ENCODE measurements at regions not wholly inside any gene's neighbourhood (a gene's known extent, or its start where the extent isn't known, plus 50 kb on each side); places are given as distances from the start of the nearest gene placed in this dataset.

- no peak for TF ChIP-seq YY1 (IDR thresholded peaks at IDR 0.05; ENCODE audit: insufficient read depth, insufficient read length)
- no peak for TF ChIP-seq ZNF274 (IDR thresholded peaks at IDR 0.05; ENCODE audit: low read depth, low read length)
- TF ChIP-seq SUZ12 (IDR thresholded peaks at IDR 0.05; ENCODE audit: extremely low read depth, insufficient read depth, insufficient read length), result no peak
- no peak for DNase-seq (ENCODE audit: low read depth, low spot score)
- H3K9me3 ChIP-seq (ENCODE audit: insufficient read depth, low read length), result no peaks in the 10 kb centered on the region
- no peak overlapping the region for H3K9ac ChIP-seq (ENCODE audit: insufficient read length, low read depth)
- no peaks in the 10 kb centered on the region for H3K27me3 ChIP-seq (ENCODE audit: insufficient read depth, insufficient read length)
- H3K4me3 ChIP-seq (ENCODE audit: insufficient read length, low read depth), result no peak overlapping the region
- H3K36me3 ChIP-seq (ENCODE audit: insufficient read depth, insufficient read length, low read length), result no peaks in the 10 kb centered on the region
- no peaks in the 10 kb centered on the region for H3K4me1 ChIP-seq (ENCODE audit: insufficient read depth, insufficient read length)
Measured at GRCh38 chr2:21792571-21792970, 668.8 kb downstream of the TDRD15 start.

- H3K4me1 ChIP-seq (ENCODE audit: insufficient read depth, insufficient read length), result no peaks in the 10 kb centered on the region
- no peak overlapping the region for H3K4me3 ChIP-seq (ENCODE audit: insufficient read length, low read depth)
- TF ChIP-seq ZNF274 (IDR thresholded peaks at IDR 0.05; ENCODE audit: low read depth, low read length) (no peak), SUZ12 (IDR thresholded peaks at IDR 0.05; ENCODE audit: extremely low read depth, insufficient read depth, insufficient read length) (no peak), YY1 (IDR thresholded peaks at IDR 0.05; ENCODE audit: insufficient read depth, insufficient read length) (no peak)
- no peaks in the 10 kb centered on the region for H3K36me3 ChIP-seq (ENCODE audit: insufficient read depth, insufficient read length, low read length)
- H3K9ac ChIP-seq (ENCODE audit: insufficient read length, low read depth), result no peak overlapping the region
- no peaks in the 10 kb centered on the region for H3K9me3 ChIP-seq (ENCODE audit: insufficient read depth, low read length)
- no peak for DNase-seq (ENCODE audit: low read depth, low spot score)
- no peaks in the 10 kb centered on the region for H3K27me3 ChIP-seq (ENCODE audit: insufficient read depth, insufficient read length)
Measured at GRCh38 chr2:21793461-21793860, 669.7 kb downstream of the TDRD15 start.

GRCh38 chr2:21794611-21795010 lies 670.8 kb downstream of the TDRD15 start:
- no peaks in the 10 kb centered on the region for H3K27me3 ChIP-seq (ENCODE audit: insufficient read depth, insufficient read length)
- no peaks in the 10 kb centered on the region for H3K36me3 ChIP-seq (ENCODE audit: insufficient read depth, insufficient read length, low read length)
- no peak for TF ChIP-seq YY1 (IDR thresholded peaks at IDR 0.05; ENCODE audit: insufficient read depth, insufficient read length)
- TF ChIP-seq SUZ12 (IDR thresholded peaks at IDR 0.05; ENCODE audit: extremely low read depth, insufficient read depth, insufficient read length), result no peak
- TF ChIP-seq ZNF274 (IDR thresholded peaks at IDR 0.05; ENCODE audit: low read depth, low read length), result no peak
- no peak overlapping the region for H3K9ac ChIP-seq (ENCODE audit: insufficient read length, low read depth)
- H3K4me3 ChIP-seq (ENCODE audit: insufficient read length, low read depth), result no peak overlapping the region
- H3K9me3 ChIP-seq (ENCODE audit: insufficient read depth, low read length), result no peaks in the 10 kb centered on the region
- DNase-seq (ENCODE audit: low read depth, low spot score), result no peak
- no peaks in the 10 kb centered on the region for H3K4me1 ChIP-seq (ENCODE audit: insufficient read depth, insufficient read length)

- Histone ChIP-seq H3K4me1 (ENCODE audit: insufficient read depth, insufficient read length) (no peaks in the 10 kb centered on the region), H3K9ac (ENCODE audit: insufficient read length, low read depth) (no peak overlapping the region), H3K36me3 (ENCODE audit: insufficient read depth, insufficient read length, low read length) (no peaks in the 10 kb centered on the region), H3K27me3 (ENCODE audit: insufficient read depth, insufficient read length) (no peaks in the 10 kb centered on the region), H3K4me3 (ENCODE audit: insufficient read length, low read depth) (no peak overlapping the region), H3K9me3 (ENCODE audit: insufficient read depth, low read length) (no peaks in the 10 kb centered on the region)
- TF ChIP-seq ZNF274 (IDR thresholded peaks at IDR 0.05; ENCODE audit: low read depth, low read length) (no peak), SUZ12 (IDR thresholded peaks at IDR 0.05; ENCODE audit: extremely low read depth, insufficient read depth, insufficient read length) (no peak), YY1 (IDR thresholded peaks at IDR 0.05; ENCODE audit: insufficient read depth, insufficient read length) (no peak)
- DNase-seq (ENCODE audit: low read depth, low spot score), result no peak
Measured at GRCh38 chr2:21800356-21800755, 676.6 kb downstream of the TDRD15 start.

- Histone ChIP-seq H3K36me3 (ENCODE audit: insufficient read depth, insufficient read length, low read length) (no peaks in the 10 kb centered on the region), H3K4me3 (ENCODE audit: insufficient read length, low read depth) (no peak overlapping the region), H3K9ac (ENCODE audit: insufficient read length, low read depth) (no peak overlapping the region), H3K4me1 (ENCODE audit: insufficient read depth, insufficient read length) (no peaks in the 10 kb centered on the region), H3K27me3 (ENCODE audit: insufficient read depth, insufficient read length) (no peaks in the 10 kb centered on the region), H3K9me3 (ENCODE audit: insufficient read depth, low read length) (no peaks in the 10 kb centered on the region)
- no peak for TF ChIP-seq YY1 (IDR thresholded peaks at IDR 0.05; ENCODE audit: insufficient read depth, insufficient read length)
- no peak for TF ChIP-seq ZNF274 (IDR thresholded peaks at IDR 0.05; ENCODE audit: low read depth, low read length)
- TF ChIP-seq SUZ12 (IDR thresholded peaks at IDR 0.05; ENCODE audit: extremely low read depth, insufficient read depth, insufficient read length), result no peak
- DNase-seq (ENCODE audit: low read depth, low spot score), result no peak
Measured at GRCh38 chr2:21803550-21803949, 679.8 kb downstream of the TDRD15 start.

GRCh38 chr2:21804151-21804550 lies 680.4 kb downstream of the TDRD15 start:
- TF ChIP-seq ZNF274 (IDR thresholded peaks at IDR 0.05; ENCODE audit: low read depth, low read length) (no peak), SUZ12 (IDR thresholded peaks at IDR 0.05; ENCODE audit: extremely low read depth, insufficient read depth, insufficient read length) (no peak), YY1 (IDR thresholded peaks at IDR 0.05; ENCODE audit: insufficient read depth, insufficient read length) (no peak)
- no peaks in the 10 kb centered on the region for H3K4me1 ChIP-seq (ENCODE audit: insufficient read depth, insufficient read length)

GRCh38 chr2:21811541-21811940 lies 687.8 kb downstream of the TDRD15 start:
- Histone ChIP-seq H3K9ac (ENCODE audit: insufficient read length, low read depth) (no peak overlapping the region), H3K36me3 (ENCODE audit: insufficient read depth, insufficient read length, low read length) (no peaks in the 10 kb centered on the region), H3K4me1 (ENCODE audit: insufficient read depth, insufficient read length) (no peaks in the 10 kb centered on the region), H3K9me3 (ENCODE audit: insufficient read depth, low read length) (no peaks in the 10 kb centered on the region), H3K27me3 (ENCODE audit: insufficient read depth, insufficient read length) (no peaks in the 10 kb centered on the region), H3K4me3 (ENCODE audit: insufficient read length, low read depth) (no peak overlapping the region)
- TF ChIP-seq SUZ12 (IDR thresholded peaks at IDR 0.05; ENCODE audit: extremely low read depth, insufficient read depth, insufficient read length) (no peak), ZNF274 (IDR thresholded peaks at IDR 0.05; ENCODE audit: low read depth, low read length) (no peak), YY1 (IDR thresholded peaks at IDR 0.05; ENCODE audit: insufficient read depth, insufficient read length) (no peak)
- no peak for DNase-seq (ENCODE audit: low read depth, low spot score)

More at GRCh38 chr2:21804151-21804550, 680.4 kb downstream of the TDRD15 start:
- DNase-seq (ENCODE audit: low read depth, low spot score), result no peak
- Histone ChIP-seq H3K4me3 (ENCODE audit: insufficient read length, low read depth) (no peak overlapping the region), H3K36me3 (ENCODE audit: insufficient read depth, insufficient read length, low read length) (no peaks in the 10 kb centered on the region), H3K9ac (ENCODE audit: insufficient read length, low read depth) (no peak overlapping the region), H3K27me3 (ENCODE audit: insufficient read depth, insufficient read length) (no peaks in the 10 kb centered on the region), H3K9me3 (ENCODE audit: insufficient read depth, low read length) (no peaks in the 10 kb centered on the region)
